HepG2 (cell line): ENCODE measurements at regions not wholly inside any gene's neighbourhood (a gene's known extent, or its start where the extent isn't known, plus 50 kb on each side); places are given as distances from the start of the nearest gene placed in this dataset.

Experiments
- ATAC-seq: fragments of 200-7000 bp; cut with Tn5 transposase; 3 replicates; pipeline ENCODE4 v1.9.1; 2020; ENCODE audit warnings: mild to moderate bottlenecking, moderate library complexity
- BruUV-seq: library from RNA; stranded (reverse); fragments of 400-500 nt; replicated peaks from 2 replicates; lab custom pipeline; 2021; lab: Mats Ljungman, UMichigan
- CTCF ChIA-PET: fragments of 300-600 bp; formaldehyde crosslinking; extraction: SDS; loops from one replicate; lab custom pipeline; 2021; ENCODE audit warnings: low total read pairs, inconsistent platforms, low intra/inter-chr PET ratio; lab: Yijun Ruan, JAX
- POLR2A ChIA-PET: fragments of 350-600 bp; sonication (Branson Sonifier 250); formaldehyde crosslinking; loops from one replicate; lab custom pipeline; 2020; ENCODE audit warnings: antibody characterized with exemption, inconsistent platforms; lab: Yijun Ruan, JAX
- DNase-seq: peaks from one replicate; pipeline ENCODE4 v3.0.0-alpha.2; 2015; ENCODE audit warnings: low spot score
- FAIRE-seq: peaks from 3 replicates; lab custom pipeline; 2011; peaks lifted over from hg19 to GRCh38; lab: Jason Lieb, UNC
- H2AFZ ChIP-seq: one replicate; pipeline ENCODE4 v1.6.1; 2011; ENCODE audit warnings: low read length, inconsistent platforms
- H3K27ac ChIP-seq: fragments of 300-600 bp; 3 replicates; pipeline ENCODE4 v1.8.0; 2011; ENCODE audit warnings: mixed run types, mild to moderate bottlenecking, mixed read lengths, low read length, inconsistent platforms; ENCODE audit not compliant: insufficient read depth; ENCODE audit errors: extremely low read length
- H3K27me3 ChIP-seq, 2 experiments: fragments of 200-600 bp in 1 of 2; 2 replicates in 1 of 2; 3 replicates in 1 of 2; pipeline versions ENCODE4 v1.6.0 to v1.8.0; 2011; ENCODE audit warnings: low read length in 2 of 2, mild to moderate bottlenecking in 2 of 2, moderate library complexity in 2 of 2, inconsistent platforms in 1 of 2; ENCODE audit not compliant: insufficient read depth in 2 of 2, control insufficient read depth in 1 of 2
- H3K36me3 ChIP-seq, 2 experiments: fragments of 200-600 bp in 1 of 2; replicated peaks in 1 of 2; 2 replicates in 1 of 2; 3 replicates in 1 of 2; pipeline versions ENCODE4 v1.5.1 to v1.8.0; 2011; ENCODE audit warnings: low read length in 2 of 2, inconsistent platforms in 1 of 2; ENCODE audit not compliant: insufficient read depth in 2 of 2, control insufficient read depth in 1 of 2
- H3K4me1 ChIP-seq: 2 replicates; pipeline ENCODE4 v1.5.1; 2012; ENCODE audit warnings: low read length, inconsistent platforms; ENCODE audit not compliant: insufficient read depth
- H3K4me2 ChIP-seq: 2 replicates; pipeline ENCODE4 v1.6.0; 2011; ENCODE audit warnings: low read depth, low read length, inconsistent platforms
- H3K4me3 ChIP-seq, 3 experiments: fragments of 200-600 bp in 1 of 3; sonication (generic), shearing (Covaris generic) in 1 of 3; replicated peaks in 1 of 3; 2 replicates each; pipeline ENCODE4 v1.5.1; 2011 to 2016; ENCODE audit warnings: low read length in 3 of 3, inconsistent platforms in 2 of 3, low read depth in 2 of 3, mild to moderate bottlenecking in 2 of 3, control low read depth in 1 of 3, mixed read lengths in 1 of 3; ENCODE audit not compliant: insufficient read depth in 1 of 3
- H3K79me2 ChIP-seq: one replicate; pipeline ENCODE4 v1.6.1; 2011; ENCODE audit warnings: low read length, inconsistent platforms; ENCODE audit not compliant: insufficient read depth
- H3K9ac ChIP-seq: 2 replicates; pipeline ENCODE4 v1.6.0; 2011; ENCODE audit warnings: mild to moderate bottlenecking, low read depth, low read length, inconsistent platforms; ENCODE audit not compliant: insufficient read depth
- H3K9me3 ChIP-seq: 2 replicates; pipeline ENCODE4 v1.5.1; 2012; ENCODE audit warnings: mild to moderate bottlenecking, low read length
- H4K20me1 ChIP-seq: 2 replicates; pipeline ENCODE4 v1.6.0; 2011; ENCODE audit warnings: inconsistent platforms, mild to moderate bottlenecking, low read length, moderate library complexity; ENCODE audit not compliant: insufficient read depth
- POLR2A ChIP-seq, 2 experiments: IDR thresholded peaks; 2 replicates each; pipeline ENCODE4 v1.6.1; 2011; ENCODE audit warnings: low read depth in 2 of 2, low read length in 2 of 2, mild to moderate bottlenecking in 1 of 2, moderate library complexity in 1 of 2; ENCODE audit not compliant: insufficient read depth in 1 of 2
- WIZ ChIP-seq: sonication (generic); formaldehyde crosslinking; IDR thresholded peaks from 2 replicates; pipeline ENCODE4 v1.5.1; 2020; ENCODE audit warnings: mild to moderate bottlenecking, missing genetic modification reagents
- ZNF7 ChIP-seq: IDR thresholded peaks from 2 replicates; pipeline ENCODE4 v1.6.1; 2016; ENCODE audit warnings: missing biosample characterization, missing genetic modification reagents
- WGBS: methylation state at CpG from one replicate; pipeline ENCODE4 v1.1.6; 2017; ENCODE audit warnings: low lambda C conversion rate; 5-methylcytosine and 5-hydroxymethylcytosine counted together
- in situ Hi-C: cut with HindIII; loops from 2 replicates; pipeline ENCODE4 v1.10.0; 2017; ENCODE audit warnings: low pct_unique_long_range_greater_than_20kb; ENCODE audit not compliant: extremely low pct_ligation_motif_present
- intact Hi-C: fragments of 100-400 bp; cut with micrococcal nuclease; formaldehyde crosslinking; loops from one replicate; pipeline ENCODE4 v1.10.0; 2022; ENCODE audit not compliant: unreplicated experiment
- TF ChIP-seq, protein P1 (sequence below): sonication (generic); formaldehyde crosslinking; IDR thresholded peaks from 2 replicates; pipeline ENCODE4 v1.4.0; 2020; ENCODE audit warnings: missing genetic modification reagents, mild to moderate bottlenecking, borderline replicate concordance
- TF ChIP-seq, protein P2 (sequence below): sonication (generic); formaldehyde crosslinking; IDR thresholded peaks from 2 replicates; pipeline ENCODE4 v1.4.0; 2020; ENCODE audit warnings: missing genetic modification reagents
- TF ChIP-seq, protein P3 (sequence below): sonication (generic); formaldehyde crosslinking; IDR thresholded peaks from 2 replicates; pipeline ENCODE4 v1.8.0; 2022; ENCODE audit warnings: missing genetic modification reagents, mild to moderate bottlenecking, moderate library complexity, borderline replicate concordance
- TF ChIP-seq, protein P4 (sequence below): sonication (generic); formaldehyde crosslinking; IDR thresholded peaks from 2 replicates; pipeline ENCODE4 v1.8.0; 2022; ENCODE audit warnings: mild to moderate bottlenecking, missing genetic modification reagents, borderline replicate concordance
- TF ChIP-seq, protein P5 (sequence below): sonication (generic); formaldehyde crosslinking; IDR thresholded peaks from 2 replicates; pipeline ENCODE4 v1.4.0; 2020; ENCODE audit warnings: low read depth, mild to moderate bottlenecking, missing genetic modification reagents

DNA sequence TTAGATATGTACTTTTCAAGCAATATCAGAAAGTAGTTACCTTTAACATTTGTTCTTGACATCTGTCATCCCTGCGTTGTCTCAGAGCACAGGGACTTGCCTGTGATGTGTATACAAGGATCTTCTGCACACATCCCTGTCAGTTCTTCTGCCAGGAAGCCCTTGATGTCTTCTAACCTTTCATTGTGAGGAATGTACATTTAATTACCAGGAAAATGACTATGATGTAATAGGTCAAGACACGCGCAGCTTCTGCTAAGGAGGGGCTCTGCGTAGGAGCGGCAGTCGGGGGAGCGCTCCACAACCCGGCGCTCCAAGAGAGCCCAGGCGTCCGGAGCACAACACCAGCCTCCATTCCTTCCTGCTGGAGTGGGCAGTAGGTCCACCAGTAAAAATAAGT, 119.7 kb downstream of the IRX2 start (continued):
- TF ChIP-seq, protein P1, sequence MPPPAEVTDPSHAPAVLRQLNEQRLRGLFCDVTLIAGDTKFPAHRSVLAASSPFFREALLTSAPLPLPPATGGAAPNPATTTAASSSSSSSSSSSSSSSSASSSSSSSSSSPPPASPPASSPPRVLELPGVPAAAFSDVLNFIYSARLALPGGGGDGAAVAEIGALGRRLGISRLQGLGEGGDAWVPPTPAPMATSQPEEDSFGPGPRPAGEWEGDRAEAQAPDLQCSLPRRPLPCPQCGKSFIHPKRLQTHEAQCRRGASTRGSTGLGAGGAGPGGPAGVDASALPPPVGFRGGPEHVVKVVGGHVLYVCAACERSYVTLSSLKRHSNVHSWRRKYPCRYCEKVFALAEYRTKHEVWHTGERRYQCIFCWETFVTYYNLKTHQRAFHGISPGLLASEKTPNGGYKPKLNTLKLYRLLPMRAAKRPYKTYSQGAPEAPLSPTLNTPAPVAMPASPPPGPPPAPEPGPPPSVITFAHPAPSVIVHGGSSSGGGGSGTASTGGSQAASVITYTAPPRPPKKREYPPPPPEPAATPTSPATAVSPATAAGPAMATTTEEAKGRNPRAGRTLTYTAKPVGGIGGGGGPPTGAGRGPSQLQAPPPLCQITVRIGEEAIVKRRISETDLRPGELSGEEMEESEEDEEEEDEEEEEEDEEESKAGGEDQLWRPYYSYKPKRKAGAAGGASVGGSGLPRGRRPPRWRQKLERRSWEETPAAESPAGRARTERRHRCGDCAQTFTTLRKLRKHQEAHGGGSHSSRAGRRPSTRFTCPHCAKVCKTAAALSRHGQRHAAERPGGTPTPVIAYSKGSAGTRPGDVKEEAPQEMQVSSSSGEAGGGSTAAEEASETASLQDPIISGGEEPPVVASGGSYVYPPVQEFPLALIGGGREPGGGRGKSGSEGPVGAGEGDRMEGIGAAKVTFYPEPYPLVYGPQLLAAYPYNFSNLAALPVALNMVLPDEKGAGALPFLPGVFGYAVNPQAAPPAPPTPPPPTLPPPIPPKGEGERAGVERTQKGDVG (CRISPR knock-in tag): no peak
- no peak for TF ChIP-seq WIZ
- no peak for TF ChIP-seq POLR2A (IDR thresholded peaks at IDR 0.05; ENCODE audit: insufficient read depth in 1 of 2, low read depth in 2 of 2, low read length in 2 of 2)
- TF ChIP-seq, protein P2, sequence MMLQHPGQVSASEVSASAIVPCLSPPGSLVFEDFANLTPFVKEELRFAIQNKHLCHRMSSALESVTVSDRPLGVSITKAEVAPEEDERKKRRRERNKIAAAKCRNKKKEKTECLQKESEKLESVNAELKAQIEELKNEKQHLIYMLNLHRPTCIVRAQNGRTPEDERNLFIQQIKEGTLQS (CRISPR knock-in tag): no peak
- TF ChIP-seq, all 625 proteins: peak for 0

DNA sequence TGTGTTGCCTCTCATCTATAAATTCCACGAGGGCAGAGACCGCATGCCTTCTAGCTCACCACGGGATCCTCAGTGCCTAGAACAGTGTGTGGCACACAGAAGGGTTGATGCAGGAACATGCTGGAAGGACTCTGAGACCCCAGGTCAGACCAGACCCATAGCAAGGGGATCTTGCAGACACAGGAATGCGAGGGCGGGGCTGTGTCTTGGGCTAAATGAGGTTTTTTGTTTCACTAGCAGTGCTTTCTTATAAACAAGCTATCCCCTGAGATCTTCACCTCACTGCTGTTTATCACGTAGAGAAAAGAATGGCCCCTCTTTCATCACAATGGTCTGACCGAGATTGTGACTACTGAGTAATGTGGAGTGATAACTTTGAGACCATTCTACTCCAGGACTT, 122.4 kb downstream of the IRX2 start:
- H2AFZ ChIP-seq: no peak overlapping the region
- TF ChIP-seq, protein P3, sequence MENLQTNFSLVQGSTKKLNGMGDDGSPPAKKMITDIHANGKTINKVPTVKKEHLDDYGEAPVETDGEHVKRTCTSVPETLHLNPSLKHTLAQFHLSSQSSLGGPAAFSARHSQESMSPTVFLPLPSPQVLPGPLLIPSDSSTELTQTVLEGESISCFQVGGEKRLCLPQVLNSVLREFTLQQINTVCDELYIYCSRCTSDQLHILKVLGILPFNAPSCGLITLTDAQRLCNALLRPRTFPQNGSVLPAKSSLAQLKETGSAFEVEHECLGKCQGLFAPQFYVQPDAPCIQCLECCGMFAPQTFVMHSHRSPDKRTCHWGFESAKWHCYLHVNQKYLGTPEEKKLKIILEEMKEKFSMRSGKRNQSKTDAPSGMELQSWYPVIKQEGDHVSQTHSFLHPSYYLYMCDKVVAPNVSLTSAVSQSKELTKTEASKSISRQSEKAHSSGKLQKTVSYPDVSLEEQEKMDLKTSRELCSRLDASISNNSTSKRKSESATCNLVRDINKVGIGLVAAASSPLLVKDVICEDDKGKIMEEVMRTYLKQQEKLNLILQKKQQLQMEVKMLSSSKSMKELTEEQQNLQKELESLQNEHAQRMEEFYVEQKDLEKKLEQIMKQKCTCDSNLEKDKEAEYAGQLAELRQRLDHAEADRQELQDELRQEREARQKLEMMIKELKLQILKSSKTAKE (CRISPR knock-in tag): no peak
- TF ChIP-seq ZNF7 (CRISPR knock-in tag): no peak
- TF ChIP-seq, protein P4, sequence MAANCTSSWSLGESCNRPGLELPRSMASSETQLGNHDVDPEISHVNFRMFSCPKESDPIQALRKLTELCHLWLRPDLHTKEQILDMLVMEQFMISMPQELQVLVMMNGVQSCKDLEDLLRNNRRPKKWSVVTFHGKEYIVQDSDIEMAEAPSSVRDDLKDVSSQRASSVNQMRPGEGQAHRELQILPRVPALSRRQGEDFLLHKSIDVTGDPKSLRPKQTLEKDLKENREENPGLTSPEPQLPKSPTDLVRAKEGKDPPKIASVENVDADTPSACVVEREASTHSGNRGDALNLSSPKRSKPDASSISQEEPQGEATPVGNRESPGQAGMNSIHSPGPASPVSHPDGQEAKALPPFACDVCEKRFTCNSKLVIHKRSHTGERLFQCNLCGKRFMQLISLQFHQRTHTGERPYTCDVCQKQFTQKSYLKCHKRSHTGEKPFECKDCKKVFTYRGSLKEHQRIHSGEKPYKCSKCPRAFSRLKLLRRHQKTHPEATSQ (CRISPR knock-in tag): no peak
- TF ChIP-seq, protein P5, sequence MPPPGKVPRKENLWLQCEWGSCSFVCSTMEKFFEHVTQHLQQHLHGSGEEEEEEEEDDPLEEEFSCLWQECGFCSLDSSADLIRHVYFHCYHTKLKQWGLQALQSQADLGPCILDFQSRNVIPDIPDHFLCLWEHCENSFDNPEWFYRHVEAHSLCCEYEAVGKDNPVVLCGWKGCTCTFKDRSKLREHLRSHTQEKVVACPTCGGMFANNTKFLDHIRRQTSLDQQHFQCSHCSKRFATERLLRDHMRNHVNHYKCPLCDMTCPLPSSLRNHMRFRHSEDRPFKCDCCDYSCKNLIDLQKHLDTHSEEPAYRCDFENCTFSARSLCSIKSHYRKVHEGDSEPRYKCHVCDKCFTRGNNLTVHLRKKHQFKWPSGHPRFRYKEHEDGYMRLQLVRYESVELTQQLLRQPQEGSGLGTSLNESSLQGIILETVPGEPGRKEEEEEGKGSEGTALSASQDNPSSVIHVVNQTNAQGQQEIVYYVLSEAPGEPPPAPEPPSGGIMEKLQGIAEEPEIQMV (CRISPR knock-in tag): no peak
- peaks cover 3 to 31% of the 10 kb centered on the region in 2 experiments; a peak in 4 of 5 replicates for H3K27me3 ChIP-seq
- WGBS: 18% methylated on average over 6 of the region's 7 CpGs
- no peaks in the 10 kb centered on the region for H3K9me3 ChIP-seq
- intact Hi-C loops: no loop called here
- no peak for ATAC-seq
- no peak overlapping the region for H3K4me2 ChIP-seq
- no peak for DNase-seq
- no TSS peak for BruUV-seq
- POLR2A ChIA-PET: no interaction called here
- H3K9ac ChIP-seq: no peak overlapping the region
- H3K36me3 ChIP-seq: no peaks in the 10 kb centered on the region
- H3K27ac ChIP-seq: no peak overlapping the region
- no peak overlapping the region for H3K4me3 ChIP-seq
- in situ Hi-C loops: no loop called here
- FAIRE-seq: no peak
- CTCF ChIA-PET: no interaction called here
- H3K4me1 ChIP-seq: no peaks in the 10 kb centered on the region
- H3K79me2 ChIP-seq: no peaks in the 10 kb centered on the region
- no peaks in the 10 kb centered on the region for H4K20me1 ChIP-seq
